ENCODE measurements at regions not wholly inside any gene's neighbourhood (a gene's known extent, or its start where the extent isn't known, plus 50 kb on each side); places are given as distances from the start of the nearest gene placed in this dataset.
"Not testable (repeated sequence)": the region's sequence is repeated elsewhere in the genome, so short reads cannot be mapped to it uniquely, and the experiment has no call there.

- H4K20me1 ChIP-seq (ENCODE audit: insufficient read depth): no peaks in the 10 kb centered on the region
- TF ChIP-seq MXI1 (conservative IDR thresholded peaks at IDR 0.05; ENCODE audit: poor library complexity, severe bottlenecking) (no peak), EP300 (conservative IDR thresholded peaks at IDR 0.05; ENCODE audit: poor library complexity, severe bottlenecking) (no peak), RAD21 (conservative IDR thresholded peaks at IDR 0.05) (no peak), CTCF (IDR thresholded peaks at IDR 0.05; ENCODE audit: poor library complexity, severe bottlenecking) (no peak), POLR2AphosphoS5 (IDR thresholded peaks at IDR 0.05) (no peak), REST (IDR thresholded peaks at IDR 0.05; ENCODE audit: borderline replicate concordance) (no peak), TAF1 (IDR thresholded peaks at IDR 0.05; ENCODE audit: low read depth) (no peak), SMC3 (conservative IDR thresholded peaks at IDR 0.05; ENCODE audit: poor library complexity) (no peak), EZH2 (IDR thresholded peaks at IDR 0.05; ENCODE audit: borderline replicate concordance, insufficient read depth, low read length, poor library complexity, severe bottlenecking) (no peak)
- no peaks in the 10 kb centered on the region for H3F3A ChIP-seq (ENCODE audit: insufficient read depth, low read length, poor library complexity, severe bottlenecking)
- no peaks in the 10 kb centered on the region for H3K9me3 ChIP-seq (ENCODE audit: low read length)
- H3K9ac ChIP-seq (ENCODE audit: low read length): no peak overlapping the region
- H3K27ac ChIP-seq (ENCODE audit: low read length): no peak overlapping the region
- no peaks in the 10 kb centered on the region for H3K36me3 ChIP-seq (ENCODE audit: insufficient read depth, low read length)
- no peak overlapping the region for H3K4me3 ChIP-seq (ENCODE audit: low read length)
- H3K9me2 ChIP-seq (ENCODE audit: insufficient read depth, low read length): no peaks in the 10 kb centered on the region
- H2AFZ ChIP-seq (ENCODE audit: low read depth, low read length): no peak overlapping the region
- H3K27me3 ChIP-seq (ENCODE audit: insufficient read depth, low read depth, low read length): no peaks in the 10 kb centered on the region
- no peaks in the 10 kb centered on the region for H3K79me2 ChIP-seq (replicated peaks; ENCODE audit: insufficient read depth, low read length)
- H3K4me2 ChIP-seq (ENCODE audit: low read length): no peak overlapping the region
These were observed 321.5 kb upstream of the CNTNAP2 start for GRCh38 chr7:145795132-145795531.

- no peaks in the 10 kb centered on the region for H3K27me3 ChIP-seq (ENCODE audit: insufficient read depth, low read depth, low read length)
- no peaks in the 10 kb centered on the region for H3F3A ChIP-seq (ENCODE audit: insufficient read depth, low read length, poor library complexity, severe bottlenecking)
- no peaks in the 10 kb centered on the region for H3K9me2 ChIP-seq (ENCODE audit: insufficient read depth, low read length)
- no peak overlapping the region for H3K9ac ChIP-seq (ENCODE audit: low read length)
- H3K4me2 ChIP-seq (ENCODE audit: low read length): no peak overlapping the region
- H4K20me1 ChIP-seq (ENCODE audit: insufficient read depth): no peaks in the 10 kb centered on the region
- H3K4me3 ChIP-seq (ENCODE audit: low read length): no peak overlapping the region
- no peaks in the 10 kb centered on the region for H3K9me3 ChIP-seq (ENCODE audit: low read length)
- H3K79me2 ChIP-seq (replicated peaks; ENCODE audit: insufficient read depth, low read length): no peaks in the 10 kb centered on the region
- no peak overlapping the region for H2AFZ ChIP-seq (ENCODE audit: low read depth, low read length)
- no peaks in the 10 kb centered on the region for H3K36me3 ChIP-seq (ENCODE audit: insufficient read depth, low read length)
- TF ChIP-seq EZH2 (IDR thresholded peaks at IDR 0.05; ENCODE audit: borderline replicate concordance, insufficient read depth, low read length, poor library complexity, severe bottlenecking) (no peak), TAF1 (IDR thresholded peaks at IDR 0.05; ENCODE audit: low read depth) (no peak), MXI1 (conservative IDR thresholded peaks at IDR 0.05; ENCODE audit: poor library complexity, severe bottlenecking) (no peak), RAD21 (conservative IDR thresholded peaks at IDR 0.05) (no peak), CTCF (IDR thresholded peaks at IDR 0.05; ENCODE audit: poor library complexity, severe bottlenecking) (no peak), POLR2AphosphoS5 (IDR thresholded peaks at IDR 0.05) (no peak), REST (IDR thresholded peaks at IDR 0.05; ENCODE audit: borderline replicate concordance) (no peak), SMC3 (conservative IDR thresholded peaks at IDR 0.05; ENCODE audit: poor library complexity) (no peak), EP300 (conservative IDR thresholded peaks at IDR 0.05; ENCODE audit: poor library complexity, severe bottlenecking) (no peak)
- no peak overlapping the region for H3K27ac ChIP-seq (ENCODE audit: low read length)
These were observed 331.5 kb upstream of the CNTNAP2 start for GRCh38 chr7:145784809-145785780.

- H3K27ac ChIP-seq (ENCODE audit: low read length); H3F3A ChIP-seq (ENCODE audit: insufficient read depth, low read length, poor library complexity, severe bottlenecking); H2AFZ ChIP-seq (ENCODE audit: low read depth, low read length); H4K20me1 ChIP-seq (ENCODE audit: insufficient read depth); H3K4me3 ChIP-seq (ENCODE audit: low read length); H3K9me2 ChIP-seq (ENCODE audit: insufficient read depth, low read length); H3K9ac ChIP-seq (ENCODE audit: low read length); H3K36me3 ChIP-seq (ENCODE audit: insufficient read depth, low read length); H3K27me3 ChIP-seq (ENCODE audit: insufficient read depth, low read depth, low read length); H3K79me2 ChIP-seq (replicated peaks; ENCODE audit: insufficient read depth, low read length); H3K4me2 ChIP-seq (ENCODE audit: low read length); H3K9me3 ChIP-seq (ENCODE audit: low read length): not testable (repeated sequence)
These were observed 335.2 kb upstream of the CNTNAP2 start for GRCh38 chr7:145781388-145781787.

Data from neural cell (in vitro differentiated cells).